Endothelial cell of umbilical vein (primary cell): ENCODE measurements at regions not wholly inside any gene's neighbourhood (a gene's known extent, or its start where the extent isn't known, plus 50 kb on each side); places are given as distances from the start of the nearest gene placed in this dataset.

ENCODE experiments used
- BruUV-seq: library from RNA; stranded (reverse); fragments of 400-500 nt; replicated peaks from 2 replicates; lab custom pipeline; 2021; lab: Mats Ljungman, UMichigan
- CTCF ChIA-PET: fragments of 300-600, 350-600 bp; sonication (Branson Sonifier 250); formaldehyde crosslinking; loops from one replicate; lab custom pipeline; 2021; ENCODE audit warnings: antibody characterized with exemption, inconsistent platforms; lab: Charles Lee
- POLR2A ChIA-PET: fragments of 300-600, 350-600 bp; sonication (Branson Sonifier 250); formaldehyde crosslinking; loops from one replicate; lab custom pipeline; 2021; ENCODE audit warnings: antibody characterized with exemption, inconsistent platforms; lab: Charles Lee
- DNase-seq: peaks from one replicate; pipeline ENCODE4 v3.0.0-alpha.2; 2011; ENCODE audit warnings: low read depth, low spot score
- FAIRE-seq: peaks from 2 replicates; lab custom pipeline; 2011; peaks lifted over from hg19 to GRCh38; lab: Jason Lieb, UNC
- H2AFZ ChIP-seq: 2 replicates; pipeline ENCODE4 v1.6.0; 2012; ENCODE audit warnings: low read depth, low read length, control low read depth, inconsistent platforms
- H3K27ac ChIP-seq: 2 replicates; pipeline ENCODE4 v1.5.1; 2011; ENCODE audit warnings: low read depth, mild to moderate bottlenecking, control low read depth, low read length, moderate library complexity; ENCODE audit not compliant: insufficient read depth
- H3K27me3 ChIP-seq, 2 experiments: 2 replicates each; pipeline versions ENCODE4 v1.6.0 to v1.6.1; 2011; ENCODE audit warnings: low read length in 2 of 2, mixed read lengths in 1 of 2; ENCODE audit not compliant: control insufficient read depth in 2 of 2, insufficient read depth in 2 of 2
- H3K36me3 ChIP-seq, 2 experiments: 2 replicates in 1 of 2; 3 replicates in 1 of 2; pipeline ENCODE4 v1.5.1; 2011; ENCODE audit warnings: low read length in 2 of 2, mild to moderate bottlenecking in 1 of 2, moderate library complexity in 1 of 2; ENCODE audit not compliant: control insufficient read depth in 2 of 2, insufficient read depth in 2 of 2; ENCODE audit errors: extremely low read depth in 1 of 2
- H3K4me1 ChIP-seq: 3 replicates; pipeline ENCODE4 v1.5.1; 2011; ENCODE audit warnings: mild to moderate bottlenecking, low read length; ENCODE audit not compliant: control insufficient read depth, insufficient read depth; ENCODE audit errors: extremely low read depth
- H3K4me2 ChIP-seq: 2 replicates; pipeline ENCODE4 v1.6.1; 2011; ENCODE audit warnings: low read length, control low read depth, mixed read lengths; ENCODE audit not compliant: insufficient read depth
- H3K4me3 ChIP-seq, 3 experiments: fragments of 200-600 bp in 1 of 3; sonication (generic), shearing (Covaris generic) in 1 of 3; replicated peaks in 1 of 3; 2 replicates each; pipeline ENCODE4 v1.5.1; 2011 to 2016; ENCODE audit warnings: control low read depth in 3 of 3, low read length in 3 of 3, mild to moderate bottlenecking in 2 of 3, inconsistent platforms in 1 of 3, low read depth in 1 of 3, moderate library complexity in 1 of 3; ENCODE audit not compliant: insufficient read depth in 1 of 3
- H3K79me2 ChIP-seq: 2 replicates; pipeline ENCODE4 v1.6.0; 2012; ENCODE audit warnings: low read length, inconsistent platforms; ENCODE audit not compliant: control insufficient read depth, insufficient read depth
- H3K9ac ChIP-seq: replicated peaks from 2 replicates; pipeline ENCODE3; 2011; ENCODE audit warnings: low read length, control low read depth; ENCODE audit not compliant: insufficient read depth; ENCODE audit errors: extremely low read depth
- H3K9me1 ChIP-seq: replicated peaks from 3 replicates; pipeline ENCODE4 v1.6.0; 2011; ENCODE audit warnings: mild to moderate bottlenecking, low read length; ENCODE audit not compliant: control insufficient read depth, insufficient read depth; ENCODE audit errors: extremely low read depth
- H3K9me3 ChIP-seq: replicated peaks from 2 replicates; pipeline ENCODE4 v1.5.1; 2012; ENCODE audit warnings: low read length, inconsistent platforms; ENCODE audit not compliant: control insufficient read depth, insufficient read depth
- H4K20me1 ChIP-seq: replicated peaks from 2 replicates; pipeline ENCODE3; 2011; ENCODE audit warnings: mild to moderate bottlenecking, low read length; ENCODE audit not compliant: control insufficient read depth, insufficient read depth; ENCODE audit errors: extremely low read depth
- EZH2 ChIP-seq: IDR thresholded peaks from 2 replicates; pipeline ENCODE4 v1.6.1; 2012; ENCODE audit warnings: borderline replicate concordance, low read depth, mild to moderate bottlenecking, moderate library complexity, low read length, inconsistent platforms; ENCODE audit not compliant: severe bottlenecking
- FOS ChIP-seq: IDR thresholded peaks from 2 replicates; pipeline ENCODE4 v1.6.1; 2011; ENCODE audit warnings: mild to moderate bottlenecking, low read length, moderate library complexity, borderline replicate concordance; ENCODE audit not compliant: insufficient read depth
- GATA2 ChIP-seq: IDR thresholded peaks from 2 replicates; pipeline ENCODE4 v1.7.0; 2011; ENCODE audit warnings: low read depth, mild to moderate bottlenecking, moderate library complexity, mixed read lengths, low read length; ENCODE audit not compliant: insufficient read length, insufficient read depth
- JUN ChIP-seq: IDR thresholded peaks from 2 replicates; pipeline ENCODE4 v1.6.1; 2011; ENCODE audit warnings: borderline replicate concordance, low read depth; ENCODE audit not compliant: insufficient read length, insufficient read depth
- MAX ChIP-seq: IDR thresholded peaks from 2 replicates; pipeline ENCODE4 v1.6.1; 2011; ENCODE audit not compliant: insufficient read depth, insufficient read length
- MYC ChIP-seq: IDR thresholded peaks from one replicate; pipeline ENCODE4 v1.6.1; 2011; ENCODE audit warnings: mild to moderate bottlenecking, low read depth, low read length
- POLR2A ChIP-seq: IDR thresholded peaks from 2 replicates; pipeline ENCODE4 v1.6.1; 2012; ENCODE audit warnings: low read depth, mild to moderate bottlenecking, control low read depth, low read length
- POLR2AphosphoS5 ChIP-seq: IDR thresholded peaks from 2 replicates; pipeline ENCODE4 v1.6.1; 2012; ENCODE audit warnings: low read depth, mild to moderate bottlenecking, control low read depth, low read length, moderate library complexity; ENCODE audit not compliant: insufficient read depth
- dilution Hi-C: fragments of 300-500 bp; cut with MboI; formaldehyde crosslinking; loops from one replicate; pipeline ENCODE4 v1.15.0; 2019; ENCODE audit warnings: low sequenced_read_pairs; ENCODE audit not compliant: extremely low pct_ligation_motif_present
- intact Hi-C: fragments of 100-400 bp; cut with micrococcal nuclease; formaldehyde crosslinking; loops from one replicate; pipeline ENCODE4 v1.10.0; 2022
- TF ChIP-seq, protein P1 (sequence below), 2 donors: IDR thresholded peaks; 1 replicate in 1 of 2; 2 replicates in 1 of 2; pipeline ENCODE4 v1.5.1; 2011; ENCODE audit warnings: low read length in 2 of 2, mild to moderate bottlenecking in 2 of 2, moderate library complexity in 2 of 2, control low read depth in 1 of 2, inconsistent platforms in 1 of 2, low read depth in 1 of 2; ENCODE audit not compliant: insufficient read depth in 1 of 2; ENCODE audit errors: extremely low read depth in 1 of 2

DNA sequence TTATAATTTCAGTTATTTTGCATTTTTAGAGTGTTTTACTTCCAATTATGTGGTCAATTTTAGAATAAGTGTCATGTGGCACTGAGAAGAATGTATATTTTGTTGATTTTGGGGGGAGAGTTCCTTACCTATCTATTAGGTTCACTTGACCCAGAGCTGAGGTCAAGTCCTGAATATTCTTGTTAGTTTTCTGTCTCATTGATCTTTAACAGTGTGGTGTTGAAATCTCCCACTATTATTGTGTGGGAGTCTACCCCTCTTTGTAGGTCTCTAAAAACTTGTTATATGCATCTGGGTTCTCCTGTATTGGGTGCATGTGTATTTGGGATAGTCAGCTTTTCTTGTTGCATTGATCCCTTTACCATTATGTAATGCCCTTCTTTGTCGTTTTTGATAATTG is 127.0 kb upstream of the ZDHHC15 start:
- Histone ChIP-seq H3K4me2 (no peak overlapping the region), H3K9me1 (no peaks in the 10 kb centered on the region), H3K9ac (no peak overlapping the region), H3K27ac (no peak overlapping the region), H3K4me3 (no peak overlapping the region), H4K20me1 (no peaks in the 10 kb centered on the region), H2AFZ (no peak overlapping the region), H3K9me3 (no peaks in the 10 kb centered on the region), H3K79me2 (no peaks in the 10 kb centered on the region), H3K36me3 (no peaks in the 10 kb centered on the region), H3K27me3 (no peaks in the 10 kb centered on the region), H3K4me1 (no peaks in the 10 kb centered on the region)
- FAIRE-seq (peak; percentile 61), DNase-seq (no peak)
- BruUV-seq, result no TSS peak
- CTCF ChIA-PET, result no interaction called here
- POLR2A ChIA-PET, result no interaction called here
- TF ChIP-seq, protein P1, sequence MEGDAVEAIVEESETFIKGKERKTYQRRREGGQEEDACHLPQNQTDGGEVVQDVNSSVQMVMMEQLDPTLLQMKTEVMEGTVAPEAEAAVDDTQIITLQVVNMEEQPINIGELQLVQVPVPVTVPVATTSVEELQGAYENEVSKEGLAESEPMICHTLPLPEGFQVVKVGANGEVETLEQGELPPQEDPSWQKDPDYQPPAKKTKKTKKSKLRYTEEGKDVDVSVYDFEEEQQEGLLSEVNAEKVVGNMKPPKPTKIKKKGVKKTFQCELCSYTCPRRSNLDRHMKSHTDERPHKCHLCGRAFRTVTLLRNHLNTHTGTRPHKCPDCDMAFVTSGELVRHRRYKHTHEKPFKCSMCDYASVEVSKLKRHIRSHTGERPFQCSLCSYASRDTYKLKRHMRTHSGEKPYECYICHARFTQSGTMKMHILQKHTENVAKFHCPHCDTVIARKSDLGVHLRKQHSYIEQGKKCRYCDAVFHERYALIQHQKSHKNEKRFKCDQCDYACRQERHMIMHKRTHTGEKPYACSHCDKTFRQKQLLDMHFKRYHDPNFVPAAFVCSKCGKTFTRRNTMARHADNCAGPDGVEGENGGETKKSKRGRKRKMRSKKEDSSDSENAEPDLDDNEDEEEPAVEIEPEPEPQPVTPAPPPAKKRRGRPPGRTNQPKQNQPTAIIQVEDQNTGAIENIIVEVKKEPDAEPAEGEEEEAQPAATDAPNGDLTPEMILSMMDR (IDR thresholded peaks at IDR 0.05; ENCODE audit: extremely low read depth in 1 of 2, insufficient read depth in 1 of 2, low read depth in 1 of 2, low read length in 2 of 2), result no peak
- TF ChIP-seq POLR2AphosphoS5 (no peak), POLR2A (no peak), FOS (no peak), MYC (no peak), JUN (no peak), EZH2 (no peak), MAX (no peak), GATA2 (no peak)
- dilution Hi-C loops (no loop called here), intact Hi-C loops (no loop called here)
